Right cardiac atrium (tissue), 5 donors: ENCODE measurements at regions not wholly inside any gene's neighbourhood (a gene's known extent, or its start where the extent isn't known, plus 50 kb on each side); places are given as distances from the start of the nearest gene placed in this dataset.
"Not testable (repeated sequence)": the region's sequence is repeated elsewhere in the genome, so short reads cannot be mapped to it uniquely, and the experiment has no call there.

Source experiments
- ATAC-seq, 2 donors: fragments of 200-7000 bp; cut with Tn5 transposase; one replicate each; pipeline versions ENCODE4 v1.8.0 to v1.9.1; 2020; ENCODE audit warnings: moderate library complexity in 2 of 2, mild to moderate bottlenecking in 1 of 2
- DNase-seq, 3 donors: peaks; one replicate each; pipeline ENCODE4 v3.0.0-alpha.2; 2020
- H3K27ac ChIP-seq: one replicate; pipeline ENCODE4 v1.5.1; 2013; ENCODE audit warnings: mild to moderate bottlenecking, low read length, control low read depth, moderate library complexity
- H3K27me3 ChIP-seq: one replicate; pipeline ENCODE4 v1.6.1; 2013; ENCODE audit not compliant: control insufficient read depth, insufficient read depth
- H3K4me1 ChIP-seq: one replicate; pipeline ENCODE4 v1.6.1; 2013; ENCODE audit warnings: low read length; ENCODE audit not compliant: control insufficient read depth, insufficient read depth
- H3K4me3 ChIP-seq: one replicate; pipeline ENCODE4 v1.5.1; 2013; ENCODE audit warnings: low read length, control low read depth
- H3K9me3 ChIP-seq: one replicate; pipeline ENCODE4 v1.6.1; 2013; ENCODE audit warnings: low read length; ENCODE audit not compliant: control insufficient read depth
- WGBS: extraction: QIAGEN DNeasy Blood & Tissue Kit; methylation state at CpG from one replicate; pipeline ENCODE4 v1.1.7; 2013; 5-methylcytosine and 5-hydroxymethylcytosine counted together
- intact Hi-C, 4 donors: fragments of 100-400 bp; cut with DNase I; formaldehyde crosslinking; loops; one replicate each; pipeline versions ENCODE4 v1.11.0 to v1.14.0; 2022 to 2023
- donor health status: healthy with polysubstance abuse.
- donor health status: DM: no; HTN: yes; CAD: no.
- donor health status: DM: no; HTN: no; CAD: no.
- donor health status: DM: no; HTN: yes; CAD: no; lungs with severe emphysema.
- donor health status: DM: yes; HTN: yes; CAD: no.

DNA sequence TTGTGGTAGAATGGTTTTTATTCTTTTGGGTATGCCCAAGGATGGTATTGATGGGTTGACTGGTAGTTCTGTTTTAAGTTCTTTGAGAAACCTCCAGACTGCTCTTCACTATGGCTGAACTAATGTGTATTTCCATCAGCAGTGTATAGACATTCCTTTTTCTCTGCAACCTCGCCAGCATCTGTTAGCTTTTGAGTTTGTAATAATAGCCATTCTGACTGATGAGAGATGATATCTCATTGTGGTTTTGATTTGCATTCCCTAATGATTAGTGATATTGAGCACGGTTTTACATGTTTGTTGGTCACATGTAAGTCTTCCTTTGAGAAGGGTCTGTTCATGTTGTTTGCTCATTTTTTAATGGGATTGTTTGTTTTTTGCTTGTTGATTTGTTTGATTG is 1348.7 kb upstream of the NXPH2 start:
- Histone ChIP-seq H3K9me3 (no peaks in the 10 kb centered on the region), H3K27me3 (no peaks in the 10 kb centered on the region), H3K27ac (no peak overlapping the region), H3K4me3 (no peak overlapping the region), H3K4me1 (no peaks in the 10 kb centered on the region)
- 69% methylated on average over 2 of the region's 2 CpGs for WGBS
- DNase-seq: no peak
- no peak for ATAC-seq
- intact Hi-C loops: no loop called here

DNA sequence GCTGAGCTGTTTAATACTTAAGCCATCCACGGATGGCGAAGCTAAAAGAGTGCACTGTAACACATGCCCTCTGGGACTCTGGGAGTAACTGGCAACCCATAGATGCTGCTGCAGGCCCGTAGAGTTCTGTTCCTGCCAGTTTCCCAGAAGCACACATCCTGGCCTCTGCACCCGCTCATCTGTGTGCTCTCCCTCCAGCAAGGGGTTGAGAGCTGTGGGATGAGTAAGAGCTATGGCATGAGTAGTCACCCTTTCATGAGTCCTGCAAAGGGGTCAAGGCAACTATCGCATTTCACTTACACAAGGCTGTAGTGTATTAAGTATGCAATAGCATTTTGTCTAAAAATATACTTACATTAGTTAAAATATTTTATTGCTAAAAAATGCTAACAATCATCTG is 1341.8 kb upstream of the NXPH2 start:
- Histone ChIP-seq H3K27ac (no peak overlapping the region), H3K9me3 (no peaks in the 10 kb centered on the region), H3K4me3 (no peak overlapping the region), H3K27me3 (no peaks in the 10 kb centered on the region), H3K4me1 (no peaks in the 10 kb centered on the region)
- DNase-seq: no peak
- 78% methylated on average over 5 of the region's 5 CpGs for WGBS
- intact Hi-C loops: no loop called here
- ATAC-seq: no peak

DNA sequence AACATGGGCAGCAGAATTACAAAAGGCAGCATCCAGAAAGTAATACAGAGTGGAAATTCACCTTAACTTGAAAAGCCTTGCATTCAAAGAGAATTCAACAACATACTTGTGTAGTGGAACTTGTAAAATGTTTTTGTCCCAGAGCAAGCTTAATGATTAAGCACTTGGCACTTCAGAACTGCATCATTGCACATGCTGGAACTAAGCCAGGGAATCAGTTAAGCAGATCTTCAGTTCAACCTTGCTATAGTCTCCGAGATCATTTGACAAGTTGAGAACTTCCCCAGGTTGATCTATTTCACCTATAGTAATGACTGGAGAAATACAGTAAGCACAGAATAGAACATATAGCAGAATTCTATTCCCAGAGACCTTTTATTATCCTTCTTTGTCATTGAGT is 1337.2 kb upstream of the NXPH2 start:
- intact Hi-C loops: no loop called here
- no peak overlapping the region for H3K27ac ChIP-seq
- H3K4me3 ChIP-seq: no peak overlapping the region
- no peaks in the 10 kb centered on the region for H3K4me1 ChIP-seq
- H3K27me3 ChIP-seq: no peaks in the 10 kb centered on the region
- H3K9me3 ChIP-seq: no peaks in the 10 kb centered on the region
- WGBS: 83% methylated on average over 1 of the region's 1 CpG
- DNase-seq (no peak), ATAC-seq (no peak)

DNA sequence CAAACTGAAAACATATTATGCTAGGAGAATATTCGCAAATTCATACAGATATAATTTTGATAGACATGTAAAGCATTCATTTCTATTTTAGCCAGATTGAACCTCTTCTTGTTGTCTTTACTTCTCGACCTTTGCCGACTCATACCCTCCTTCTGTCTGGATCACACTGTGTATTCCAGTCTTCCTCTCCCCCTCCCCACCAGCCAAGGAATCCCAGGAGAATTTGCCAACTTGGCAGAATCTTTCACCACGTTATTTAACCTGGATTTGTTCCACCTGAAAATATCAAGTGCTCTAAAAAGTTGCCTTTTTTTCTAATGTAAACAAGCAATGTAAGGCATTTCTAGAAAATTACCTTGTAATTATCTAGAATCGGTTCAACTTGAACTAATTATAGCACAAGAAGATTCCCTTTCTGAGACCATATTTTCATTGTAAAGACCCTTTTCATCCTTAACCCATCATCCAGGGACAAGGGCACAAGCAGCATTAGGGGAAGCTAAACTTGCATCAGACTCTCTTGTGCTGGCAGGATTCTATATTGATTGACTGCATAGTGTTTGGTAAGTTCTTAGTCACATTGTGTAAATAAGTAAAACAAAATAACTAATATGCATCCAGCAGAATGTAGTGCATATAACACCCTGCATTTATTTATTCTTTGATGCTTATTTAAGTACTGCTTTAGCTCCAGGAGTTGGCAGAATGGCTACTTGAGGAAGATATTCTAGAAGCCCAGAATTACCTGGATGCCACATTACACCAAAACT is 1328.7 kb upstream of the NXPH2 start:
- DNase-seq (no peak), ATAC-seq (no peak)
- intact Hi-C loops: no loop called here
- no peak overlapping the region for H3K4me3 ChIP-seq
- H3K27ac ChIP-seq: no peak overlapping the region
- H3K9me3 ChIP-seq: no peaks in the 10 kb centered on the region
- no peaks in the 10 kb centered on the region for H3K27me3 ChIP-seq
- no peaks in the 10 kb centered on the region for H3K4me1 ChIP-seq
- WGBS: 66% methylated on average over 5 of the region's 5 CpGs

DNA sequence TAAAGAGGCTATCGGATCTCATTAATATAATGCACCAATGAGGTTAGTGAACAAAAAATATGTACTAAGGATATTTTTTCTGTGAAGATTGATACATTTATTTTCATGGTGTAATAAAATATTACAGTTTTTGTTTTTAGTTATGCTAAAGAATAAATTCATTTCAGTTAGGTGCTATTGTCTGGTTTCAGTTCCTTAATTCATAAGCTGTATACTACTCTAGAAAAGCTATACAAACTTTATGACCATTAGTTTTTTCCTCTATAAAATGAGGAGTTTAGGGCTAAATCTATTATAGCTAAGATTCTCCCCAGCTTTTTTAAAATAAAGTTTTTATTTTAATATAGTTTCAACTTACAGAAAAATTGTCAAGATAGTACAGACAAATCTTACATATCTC is 1311.7 kb upstream of the NXPH2 start:
- Histone ChIP-seq H3K9me3 (no peaks in the 10 kb centered on the region), H3K4me3 (no peak overlapping the region)
- 86% methylated on average over 1 of the region's 1 CpG for WGBS

DNA sequence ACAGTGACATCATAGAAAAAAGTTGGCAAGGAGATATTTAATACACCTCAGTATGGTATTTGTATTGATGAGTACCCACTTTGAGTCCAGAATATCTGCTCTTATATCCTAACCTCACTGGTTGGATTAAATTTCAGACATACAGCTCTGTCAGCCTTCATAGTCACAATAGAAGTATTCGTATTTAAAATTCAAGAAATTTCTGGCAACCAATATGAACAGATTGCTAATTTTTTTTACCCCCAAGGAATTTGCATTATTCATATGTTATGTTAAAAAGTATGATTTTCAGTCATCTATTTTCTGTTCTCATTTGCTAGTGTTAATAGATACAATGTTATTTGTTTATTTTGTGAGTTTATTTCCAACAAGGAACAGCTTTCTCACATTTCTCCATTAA is 1306.8 kb upstream of the NXPH2 start:
- Histone ChIP-seq H3K27me3 (no peaks in the 10 kb centered on the region), H3K9me3 (no peaks in the 10 kb centered on the region), H3K27ac (no peak overlapping the region), H3K4me1 (no peaks in the 10 kb centered on the region), H3K4me3 (no peak overlapping the region)
- WGBS: 68% methylated on average over 1 of the region's 1 CpG
- intact Hi-C loops: loop anchor here in 1 of 4 donors (10.0 kb wide), 1 partner anchor 778 kb away; no protein-coding TSS in a partner anchor
- DNase-seq (no peak), ATAC-seq (no peak)

More for the DNA sequence above, 1311.7 kb upstream of the NXPH2 start:
- no peak for DNase-seq
- H3K4me1 ChIP-seq: no peaks in the 10 kb centered on the region
- H3K27me3 ChIP-seq: no peaks in the 10 kb centered on the region
- ATAC-seq: no peak
- H3K27ac ChIP-seq: no peak overlapping the region
- intact Hi-C loops: no loop called here

DNA sequence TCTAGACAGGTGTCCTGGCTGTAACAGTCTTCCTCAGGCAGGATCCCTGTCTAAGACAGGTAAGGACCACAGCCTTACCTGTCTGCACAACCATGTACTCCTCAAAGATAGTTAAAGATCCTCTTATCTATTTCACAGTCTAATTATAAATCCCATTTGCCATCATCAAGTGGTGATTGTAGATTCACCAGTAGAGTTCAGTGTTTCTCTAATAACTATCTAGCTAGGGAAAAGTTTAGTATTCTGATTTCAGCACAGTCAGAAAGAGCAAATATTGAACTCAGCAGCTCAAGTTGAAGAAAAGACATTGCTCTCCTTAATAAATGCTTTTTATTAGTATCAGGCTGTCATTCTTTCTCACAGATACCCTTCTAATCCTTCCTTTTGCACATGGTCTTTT is 1305.5 kb upstream of the NXPH2 start:
- no peak for ATAC-seq
- intact Hi-C loops: loop anchor here in 1 of 4 donors (10.0 kb wide), 1 partner anchor 779 kb away; no protein-coding TSS in a partner anchor

DNA sequence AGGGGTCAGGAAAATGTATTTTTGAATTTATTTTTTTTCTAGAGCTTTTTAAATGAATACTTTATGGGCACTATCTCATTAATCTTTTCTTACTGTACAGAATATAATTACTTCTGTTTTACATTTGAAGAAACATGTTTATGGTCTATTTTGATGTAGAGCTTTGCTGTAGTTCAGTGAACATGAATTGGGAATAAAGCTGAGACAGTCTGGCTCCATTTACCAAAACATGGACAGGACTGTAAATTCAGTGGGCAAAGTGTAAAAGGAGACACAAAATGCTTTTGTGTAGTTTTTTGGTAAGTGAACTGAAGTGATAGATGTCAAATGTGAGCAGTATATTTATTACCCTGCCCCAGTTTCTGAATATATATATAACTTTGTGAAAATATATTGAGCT is 1298.8 kb upstream of the NXPH2 start:
- Histone ChIP-seq H3K4me3 (no peak overlapping the region), H3K27me3 (no peaks in the 10 kb centered on the region), H3K4me1 (no peaks in the 10 kb centered on the region), H3K27ac (no peak overlapping the region), H3K9me3 (no peaks in the 10 kb centered on the region)
- ATAC-seq (no peak), DNase-seq (no peak)
- intact Hi-C loops: no loop called here

More for the DNA sequence above, 1305.5 kb upstream of the NXPH2 start:
- H3K27ac ChIP-seq: no peak overlapping the region
- no peaks in the 10 kb centered on the region for H3K9me3 ChIP-seq
- no peak for DNase-seq
- no peaks in the 10 kb centered on the region for H3K27me3 ChIP-seq
- no peak overlapping the region for H3K4me3 ChIP-seq
- H3K4me1 ChIP-seq: no peaks in the 10 kb centered on the region

DNA sequence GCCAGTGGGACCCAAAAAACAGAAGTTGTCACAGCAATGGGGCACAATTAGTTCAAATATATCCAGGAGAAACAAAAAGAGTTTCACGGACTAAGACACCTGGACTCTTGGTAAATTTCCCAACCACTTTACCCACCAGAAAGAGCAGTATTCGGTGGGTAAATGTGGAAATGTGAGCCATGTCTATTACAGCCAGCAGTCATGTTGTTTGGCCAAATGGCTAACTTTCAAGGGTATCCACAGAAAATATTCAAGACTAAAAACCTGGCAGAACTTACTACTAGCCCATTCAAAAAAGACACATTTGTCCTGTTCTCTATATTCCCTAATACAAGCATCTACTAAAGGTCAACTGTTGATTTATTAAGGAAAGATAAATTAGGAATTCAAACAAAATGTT is 1296.0 kb upstream of the NXPH2 start:
- ATAC-seq (no peak), DNase-seq (no peak)
- 73% methylated on average over 2 of the region's 2 CpGs for WGBS
- intact Hi-C loops: no loop called here
- no peak overlapping the region for H3K27ac ChIP-seq
- no peak overlapping the region for H3K4me3 ChIP-seq
- H3K4me1 ChIP-seq: no peaks in the 10 kb centered on the region
- H3K9me3 ChIP-seq: no peaks in the 10 kb centered on the region
- H3K27me3 ChIP-seq: no peaks in the 10 kb centered on the region

DNA sequence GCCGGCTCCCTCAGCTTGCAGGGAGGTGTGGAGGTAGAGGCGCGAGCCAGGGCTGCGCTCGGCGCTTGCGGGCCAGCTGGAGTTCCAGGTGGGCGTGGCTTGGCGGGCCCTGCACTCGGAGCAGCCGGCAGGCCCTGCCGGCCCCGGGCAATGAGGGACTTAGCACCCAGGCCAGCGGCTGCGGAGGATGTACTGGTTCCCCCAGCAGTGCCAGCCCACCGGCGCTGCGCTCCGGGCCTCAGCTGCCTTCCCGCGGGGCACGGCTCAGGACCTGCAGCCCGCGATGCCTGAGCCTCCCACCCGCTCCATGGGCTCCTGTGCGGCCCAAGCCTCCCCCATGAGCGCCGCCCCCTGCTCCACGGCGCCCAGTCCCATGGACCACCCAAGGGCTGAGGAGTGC is 1293.6 kb upstream of the NXPH2 start:
- intact Hi-C loops, ATAC-seq, H3K4me3 ChIP-seq, H3K27me3 ChIP-seq, H3K9me3 ChIP-seq, H3K27ac ChIP-seq, H3K4me1 ChIP-seq: not testable (repeated sequence)
- peak in 2 of 3 donors; percentile 31 to 56 for DNase-seq
- 97% methylated on average over 30 of the region's 30 CpGs for WGBS

DNA sequence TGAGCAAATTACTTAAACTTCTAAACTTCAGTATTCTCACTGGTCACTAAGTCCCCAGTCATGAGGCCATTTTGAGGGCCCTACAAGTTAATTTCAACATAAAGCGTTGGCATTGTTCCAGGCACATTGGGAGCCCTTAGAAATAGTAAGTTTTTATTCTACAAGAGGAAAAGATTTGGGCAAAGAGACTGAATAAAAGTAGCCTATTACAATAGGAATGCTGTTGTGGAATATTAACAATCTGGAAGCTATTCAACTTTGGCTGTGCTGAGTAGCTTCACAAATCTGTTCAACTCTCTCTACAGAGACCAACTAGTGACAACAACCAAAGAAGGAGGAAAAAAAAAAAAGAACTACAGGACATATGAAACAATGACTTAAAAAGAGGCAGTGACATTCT is 1287.5 kb upstream of the NXPH2 start:
- Histone ChIP-seq H3K4me3 (no peak overlapping the region), H3K27ac (no peak overlapping the region), H3K27me3 (no peaks in the 10 kb centered on the region), H3K4me1 (no peaks in the 10 kb centered on the region), H3K9me3 (no peaks in the 10 kb centered on the region)
- intact Hi-C loops: no loop called here
- DNase-seq: no peak
- WGBS: 49% methylated on average over 1 of the region's 1 CpG
- no peak for ATAC-seq

DNA sequence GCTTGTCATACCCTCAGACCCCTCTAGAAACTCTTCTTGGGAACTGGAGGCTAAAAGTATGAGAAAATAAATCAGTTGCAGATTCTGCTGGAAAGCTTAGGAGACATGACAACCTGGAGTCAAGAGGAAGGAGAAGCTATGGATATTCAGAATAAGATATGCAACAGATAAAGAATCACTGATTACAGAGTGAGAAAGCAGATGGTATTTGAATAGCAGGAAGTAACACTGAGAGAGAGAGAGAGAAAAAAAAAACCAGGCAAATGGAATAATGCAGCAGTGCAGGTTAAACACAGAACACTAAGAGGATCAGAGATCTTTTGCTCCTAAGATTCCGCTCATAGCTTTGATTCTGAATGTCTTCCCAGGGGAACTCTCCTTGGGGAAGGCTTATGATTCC is 1284.1 kb upstream of the NXPH2 start:
- no peaks in the 10 kb centered on the region for H3K9me3 ChIP-seq
- DNase-seq (no peak), ATAC-seq (no peak)
- H3K27ac ChIP-seq: no peak overlapping the region
- no peak overlapping the region for H3K4me3 ChIP-seq
- intact Hi-C loops: no loop called here
- no peaks in the 10 kb centered on the region for H3K4me1 ChIP-seq
- 69% methylated on average over 1 of the region's 1 CpG for WGBS
- no peaks in the 10 kb centered on the region for H3K27me3 ChIP-seq
